HG02884 (cell line): ENCODE measurements at regions not wholly inside any gene's neighbourhood (a gene's known extent, or its start where the extent isn't known, plus 50 kb on each side); places are given as distances from the start of the nearest gene placed in this dataset.

Experiments
- ATAC-seq: cut with Tn5 transposase; IDR thresholded peaks from one replicate; pipeline ENCODE4 v1.9.1; 2021; ENCODE audit warnings: mild to moderate bottlenecking, moderate library complexity; ENCODE audit not compliant: unreplicated experiment

GRCh38 chr5:155827949-155828348 lies 499.0 kb upstream of the SGCD start:
- peak; percentile 94 for ATAC-seq

GRCh38 chr5:155831491-155831890 lies 495.5 kb upstream of the SGCD start:
- no peak for ATAC-seq

- ATAC-seq = no peak
These were observed 493.7 kb upstream of the SGCD start for GRCh38 chr5:155833287-155833686.

- no peak for ATAC-seq
These were observed 492.5 kb upstream of the SGCD start for GRCh38 chr5:155834271-155834975.

GRCh38 chr5:155836089-155836803 lies 490.7 kb upstream of the SGCD start:
- ATAC-seq = no peak

- ATAC-seq = no peak
These were observed 488.6 kb upstream of the SGCD start for GRCh38 chr5:155838394-155838793.

GRCh38 chr5:155839251-155840037 lies 487.5 kb upstream of the SGCD start:
- ATAC-seq = no peak

GRCh38 chr5:155844542-155844941 lies 482.4 kb upstream of the SGCD start:
- no peak for ATAC-seq

GRCh38 chr5:155850370-155850769 lies 476.6 kb upstream of the SGCD start:
- no peak for ATAC-seq

- ATAC-seq = no peak
These were observed 460.0 kb upstream of the SGCD start for GRCh38 chr5:155866971-155867370.

GRCh38 chr5:155867522-155868088 lies 459.4 kb upstream of the SGCD start:
- no peak for ATAC-seq

GRCh38 chr5:155870636-155871035 lies 456.3 kb upstream of the SGCD start:
- ATAC-seq = no peak

GRCh38 chr5:155871623-155872022 lies 455.3 kb upstream of the SGCD start:
- no peak for ATAC-seq

- no peak for ATAC-seq
These were observed 454.2 kb upstream of the SGCD start for GRCh38 chr5:155872629-155873220.

GRCh38 chr5:155878991-155879575 lies 447.9 kb upstream of the SGCD start:
- no peak for ATAC-seq

GRCh38 chr5:155884041-155884440 lies 442.9 kb upstream of the SGCD start:
- ATAC-seq = no peak

- no peak for ATAC-seq
These were observed 441.8 kb upstream of the SGCD start for GRCh38 chr5:155885199-155885598.

GRCh38 chr5:155886311-155887031 lies 440.5 kb upstream of the SGCD start:
- no peak for ATAC-seq

GRCh38 chr5:155895484-155895883 lies 431.5 kb upstream of the SGCD start:
- ATAC-seq = no peak

- ATAC-seq = no peak
These were observed 429.2 kb upstream of the SGCD start for GRCh38 chr5:155897761-155898160.
